Astrocyte of the spinal cord (primary cell): ENCODE measurements at regions not wholly inside any gene's neighbourhood (a gene's known extent, or its start where the extent isn't known, plus 50 kb on each side); places are given as distances from the start of the nearest gene placed in this dataset.
"Not testable (repeated sequence)": the region's sequence is repeated elsewhere in the genome, so short reads cannot be mapped to it uniquely, and the experiment has no call there.

ENCODE experiments used
- DNase-seq: peaks from one replicate; pipeline ENCODE4 v3.0.0; 2011; ENCODE audit warnings: low read depth, low spot score
- H3K4me3 ChIP-seq: 2 replicates; pipeline ENCODE4 v1.5.1; 2011; ENCODE audit warnings: low read depth, mild to moderate bottlenecking, low read length, moderate library complexity
- CTCF ChIP-seq: IDR thresholded peaks from 2 replicates; pipeline ENCODE4 v1.5.1; 2012; ENCODE audit warnings: low read depth, mild to moderate bottlenecking, low read length, inconsistent platforms
- in situ Hi-C: cut with HindIII; loops from 2 replicates; pipeline ENCODE4 v1.10.0; 2017; ENCODE audit warnings: low sequenced_read_pairs

GRCh38 chr3:124364317-124365020 is 365.8 kb upstream of the UMPS start:
- no peak for TF ChIP-seq CTCF
- H3K4me3 ChIP-seq: no peak overlapping the region
- in situ Hi-C loops: no loop called here
- no peak for DNase-seq

- DNase-seq, in situ Hi-C loops, H3K4me3 ChIP-seq: not testable (repeated sequence)
Measured at GRCh38 chr3:124366655-124367054, 363.6 kb upstream of the UMPS start.

GRCh38 chr3:124372775-124373174 is 357.5 kb upstream of the UMPS start:
- TF ChIP-seq CTCF: no peak
- no peak overlapping the region for H3K4me3 ChIP-seq
- in situ Hi-C loops: no loop called here
- DNase-seq: no peak

- in situ Hi-C loops: no loop called here
- no peak overlapping the region for H3K4me3 ChIP-seq
- no peak for TF ChIP-seq CTCF
- no peak for DNase-seq
Measured at GRCh38 chr3:124373524-124373923, 356.7 kb upstream of the UMPS start.

- H3K4me3 ChIP-seq: no peak overlapping the region
- TF ChIP-seq CTCF: no peak
- DNase-seq: no peak
- in situ Hi-C loops: no loop called here
Measured at GRCh38 chr3:124374583-124374982, 355.7 kb upstream of the UMPS start.

GRCh38 chr3:124381575-124382333 is 348.5 kb upstream of the UMPS start:
- no peak overlapping the region for H3K4me3 ChIP-seq
- DNase-seq: peak; percentile 22
- in situ Hi-C loops: no loop called here
- TF ChIP-seq CTCF: no peak

- DNase-seq: no peak
- in situ Hi-C loops: no loop called here
- H3K4me3 ChIP-seq: no peak overlapping the region
- TF ChIP-seq CTCF: no peak
Measured at GRCh38 chr3:124383051-124383450, 347.2 kb upstream of the UMPS start.
